ENCODE measurements at regions not wholly inside any gene's neighbourhood (a gene's known extent, or its start where the extent isn't known, plus 50 kb on each side); places are given as distances from the start of the nearest gene placed in this dataset.
A peak's percentile ranks its signal among the peaks of the same experiment; 100 is the strongest.

GRCh38 chr1:232355162-232356006 is 274.5 kb downstream of the SIPA1L2 start:
- WGBS, 2 donors: 46 to 50% methylated on average over 7 of the region's 7 CpGs
- peak overlapping the region in 2 of 10 donors; percentile 34 to 36 for H3K27ac ChIP-seq
- H3K4me3 ChIP-seq: no peak overlapping the region
- peaks cover 0 to 27% (median 0%) of the 10 kb centered on the region in 9 donors for H3K4me1 ChIP-seq
- ATAC-seq (peak in 5 of 8 donors; percentile 45 to 77 (median 50)), DNase-seq (no peak)
- H3K27me3 ChIP-seq: no peaks in the 10 kb centered on the region
- no peak for TF ChIP-seq CTCF (IDR thresholded peaks at IDR 0.05)
- no peaks in the 10 kb centered on the region for H3K36me3 ChIP-seq
- intact Hi-C loops (cut with DNase I): no loop called here
- H3K9me3 ChIP-seq: no peaks in the 10 kb centered on the region

- intact Hi-C loops (cut with DNase I): no loop called here
- ATAC-seq (no peak), DNase-seq (no peak)
- WGBS, 2 donors: 68 to 72% methylated on average over 4 of the region's 4 CpGs
- TF ChIP-seq CTCF (IDR thresholded peaks at IDR 0.05): no peak
- Histone ChIP-seq H3K4me1 (peaks cover 0 to 25% (median 0%) of the 10 kb centered on the region in 9 donors), H3K4me3 (no peak overlapping the region), H3K36me3 (no peaks in the 10 kb centered on the region), H3K27me3 (no peaks in the 10 kb centered on the region), H3K9me3 (no peaks in the 10 kb centered on the region), H3K27ac (no peak overlapping the region)
Observed at GRCh38 chr1:232353001-232353400, 276.9 kb downstream of the SIPA1L2 start.

- Histone ChIP-seq H3K4me3 (no peak overlapping the region), H3K4me1 (peaks cover 0 to 25% (median 0%) of the 10 kb centered on the region in 9 donors), H3K27ac (no peak overlapping the region), H3K36me3 (no peaks in the 10 kb centered on the region), H3K9me3 (no peaks in the 10 kb centered on the region), H3K27me3 (no peaks in the 10 kb centered on the region)
- no peak for ATAC-seq
- intact Hi-C loops (cut with DNase I): no loop called here
- WGBS, 2 donors: 87 to 94% methylated on average over 6 of the region's 6 CpGs
- DNase-seq: no peak
- TF ChIP-seq CTCF (IDR thresholded peaks at IDR 0.05): no peak
Observed at GRCh38 chr1:232352366-232352765, 277.6 kb downstream of the SIPA1L2 start.

GRCh38 chr1:232351335-232351734 is 278.6 kb downstream of the SIPA1L2 start:
- H3K27ac ChIP-seq: no peak overlapping the region
- intact Hi-C loops (cut with DNase I): no loop called here
- ATAC-seq (no peak), DNase-seq (no peak)
- WGBS, 2 donors: 94 to 95% methylated on average over 2 of the region's 2 CpGs
- peaks cover 0 to 25% (median 0%) of the 10 kb centered on the region in 9 donors for H3K4me1 ChIP-seq
- H3K9me3 ChIP-seq: no peaks in the 10 kb centered on the region
- H3K27me3 ChIP-seq: no peaks in the 10 kb centered on the region
- no peaks in the 10 kb centered on the region for H3K36me3 ChIP-seq
- TF ChIP-seq CTCF (IDR thresholded peaks at IDR 0.05): no peak
- H3K4me3 ChIP-seq: no peak overlapping the region
